MCF 10A (cell line): ENCODE measurements at regions not wholly inside any gene's neighbourhood (a gene's known extent, or its start where the extent isn't known, plus 50 kb on each side); places are given as distances from the start of the nearest gene placed in this dataset.

Experiments
- BruUV-seq: library from RNA; stranded (reverse); fragments of 400-500 nt; replicated peaks from 2 replicates; lab custom pipeline; 2021; lab: Mats Ljungman, UMichigan
- CTCF ChIA-PET: fragments of 300-600 bp; sonication (Branson Sonifier 250); formaldehyde crosslinking; extraction: SDS; loops from one replicate; lab custom pipeline; 2021; ENCODE audit warnings: antibody characterized with exemption, inconsistent platforms; lab: Yijun Ruan, JAX
- POLR2A ChIA-PET: fragments of 300-600, 350-650 bp; sonication (Branson Sonifier 250); formaldehyde crosslinking; extraction: SDS; loops from one replicate; lab custom pipeline; 2020; ENCODE audit warnings: antibody characterized with exemption, inconsistent platforms; lab: Yijun Ruan, JAX
- DNase-seq: peaks from one replicate; pipeline ENCODE4 v3.0.0-alpha.2; 2018; ENCODE audit not compliant: unreplicated experiment
- H3K27ac Mint-ChIP-seq: one replicate; pipeline ENCODE4 v1.8.0; 2022; ENCODE audit warnings: mild to moderate bottlenecking, low read depth, mixed read lengths; ENCODE audit not compliant: unreplicated experiment
- H3K27me3 Mint-ChIP-seq: one replicate; pipeline ENCODE4 v1.8.0; 2022; ENCODE audit warnings: mixed read lengths; ENCODE audit not compliant: insufficient read depth, unreplicated experiment
- H3K36me3 Mint-ChIP-seq: one replicate; pipeline ENCODE4 v1.8.0; 2022; ENCODE audit warnings: mild to moderate bottlenecking, moderate library complexity, mixed read lengths; ENCODE audit not compliant: insufficient read depth, unreplicated experiment
- H3K4me1 Mint-ChIP-seq: one replicate; pipeline ENCODE4 v1.8.0; 2022; ENCODE audit warnings: mixed read lengths; ENCODE audit not compliant: insufficient read depth, unreplicated experiment
- H3K4me3 Mint-ChIP-seq: one replicate; pipeline ENCODE4 v1.8.0; 2022; ENCODE audit warnings: mild to moderate bottlenecking, moderate library complexity, mixed read lengths; ENCODE audit not compliant: unreplicated experiment
- H3K9me3 Mint-ChIP-seq: one replicate; pipeline ENCODE4 v1.8.0; 2022; ENCODE audit warnings: mixed read lengths; ENCODE audit not compliant: unreplicated experiment
- intact Hi-C: fragments of 100-400 bp; cut with micrococcal nuclease; formaldehyde crosslinking; loops from 2 replicates; pipeline ENCODE4 v1.14.1; 2022
- TF ChIP-seq, protein P1 (sequence below): fragments of 200-600 bp; IDR thresholded peaks from one replicate; pipeline ENCODE4 v1.8.0; 2022; ENCODE audit warnings: antibody characterized with exemption, mild to moderate bottlenecking; ENCODE audit not compliant: unreplicated experiment

DNA sequence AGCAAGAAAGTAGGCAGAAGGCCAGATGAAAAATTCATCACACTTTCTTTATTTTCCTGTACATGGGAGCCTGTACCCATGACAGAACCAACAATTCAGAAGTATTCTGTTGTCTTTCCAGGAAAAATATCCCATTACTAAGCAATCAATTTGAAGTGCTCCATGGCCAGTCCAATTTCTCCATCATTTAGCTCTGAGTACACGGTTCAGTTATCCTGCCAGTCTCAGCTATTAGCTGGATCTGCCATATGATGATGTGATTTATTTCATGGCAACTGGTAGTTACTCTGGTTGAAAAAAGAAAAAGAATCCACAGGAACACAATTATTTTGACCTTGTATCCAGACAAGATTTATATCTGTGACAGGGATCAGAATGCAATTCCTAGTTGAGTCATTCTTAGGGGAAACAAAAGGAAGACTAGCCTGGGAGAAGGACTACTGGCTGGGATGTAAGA is 70.6 kb upstream of the GORAB start:
- CTCF ChIA-PET: interaction anchor here (0.6 kb wide), 2 partner anchors 10 to 142 kb away, joined by 3 to 4 read pairs; no protein-coding TSS in a partner anchor

DNA sequence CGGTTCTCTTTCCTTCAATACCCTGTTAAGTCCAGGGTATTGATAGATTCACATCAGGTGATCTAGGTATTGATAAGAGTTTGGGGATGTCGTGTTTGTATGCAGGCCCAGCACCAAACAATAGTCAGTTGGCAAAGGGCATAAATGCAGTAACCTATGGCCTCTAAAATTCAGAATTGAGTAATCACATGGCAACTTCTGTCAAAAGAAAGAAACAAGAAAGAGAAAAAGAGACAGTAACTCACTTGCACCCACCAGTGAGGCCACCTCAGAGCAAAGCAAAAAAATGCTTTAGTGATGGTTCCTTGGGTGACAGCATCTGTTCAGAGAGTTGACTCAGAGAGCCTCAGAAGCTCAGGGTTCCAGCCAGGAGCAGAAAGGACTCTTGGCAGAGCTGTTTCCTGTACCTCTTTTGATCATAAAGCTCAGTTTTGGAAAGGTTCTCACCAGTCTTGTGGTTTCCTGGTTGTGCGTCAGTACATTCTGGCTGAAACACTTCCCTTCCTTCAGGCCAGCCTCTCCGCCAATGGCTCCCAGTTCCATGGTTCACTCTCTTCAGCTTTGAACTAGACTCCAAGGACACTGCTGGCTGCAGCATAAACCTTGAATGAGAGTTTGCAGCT is 70.1 kb upstream of the GORAB start:
- no peaks in the 10 kb centered on the region for H3K36me3 Mint-ChIP-seq
- ChIA-PET CTCF (interaction anchor here (0.6 kb wide), 2 partner anchors 143 to 560 kb away, joined by 3 read pairs; no protein-coding TSS in a partner anchor), POLR2A (no interaction called here)
- peaks cover 7% of the 10 kb centered on the region for H3K4me1 Mint-ChIP-seq
- DNase-seq: peak; percentile 42
- H3K27ac Mint-ChIP-seq: peak overlapping the region; percentile 17
- H3K27me3 Mint-ChIP-seq: no peaks in the 10 kb centered on the region
- TF ChIP-seq, protein P1, sequence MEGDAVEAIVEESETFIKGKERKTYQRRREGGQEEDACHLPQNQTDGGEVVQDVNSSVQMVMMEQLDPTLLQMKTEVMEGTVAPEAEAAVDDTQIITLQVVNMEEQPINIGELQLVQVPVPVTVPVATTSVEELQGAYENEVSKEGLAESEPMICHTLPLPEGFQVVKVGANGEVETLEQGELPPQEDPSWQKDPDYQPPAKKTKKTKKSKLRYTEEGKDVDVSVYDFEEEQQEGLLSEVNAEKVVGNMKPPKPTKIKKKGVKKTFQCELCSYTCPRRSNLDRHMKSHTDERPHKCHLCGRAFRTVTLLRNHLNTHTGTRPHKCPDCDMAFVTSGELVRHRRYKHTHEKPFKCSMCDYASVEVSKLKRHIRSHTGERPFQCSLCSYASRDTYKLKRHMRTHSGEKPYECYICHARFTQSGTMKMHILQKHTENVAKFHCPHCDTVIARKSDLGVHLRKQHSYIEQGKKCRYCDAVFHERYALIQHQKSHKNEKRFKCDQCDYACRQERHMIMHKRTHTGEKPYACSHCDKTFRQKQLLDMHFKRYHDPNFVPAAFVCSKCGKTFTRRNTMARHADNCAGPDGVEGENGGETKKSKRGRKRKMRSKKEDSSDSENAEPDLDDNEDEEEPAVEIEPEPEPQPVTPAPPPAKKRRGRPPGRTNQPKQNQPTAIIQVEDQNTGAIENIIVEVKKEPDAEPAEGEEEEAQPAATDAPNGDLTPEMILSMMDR: no peak
- intact Hi-C loops: no loop called here
- BruUV-seq: no TSS peak
- no peak overlapping the region for H3K4me3 Mint-ChIP-seq
- H3K9me3 Mint-ChIP-seq: peaks cover 11% of the 10 kb centered on the region

More for the DNA sequence above, 70.6 kb upstream of the GORAB start:
- TF ChIP-seq, protein P1: no peak
- DNase-seq: peak; percentile 18
- intact Hi-C loops: no loop called here
- Mint-ChIP-seq H3K4me3 (no peak overlapping the region), H3K27ac (peak overlapping the region; percentile 17), H3K36me3 (no peaks in the 10 kb centered on the region), H3K9me3 (peaks cover 7% of the 10 kb centered on the region), H3K4me1 (peaks cover 7% of the 10 kb centered on the region), H3K27me3 (no peaks in the 10 kb centered on the region)
- POLR2A ChIA-PET: no interaction called here
- no TSS peak for BruUV-seq

DNA sequence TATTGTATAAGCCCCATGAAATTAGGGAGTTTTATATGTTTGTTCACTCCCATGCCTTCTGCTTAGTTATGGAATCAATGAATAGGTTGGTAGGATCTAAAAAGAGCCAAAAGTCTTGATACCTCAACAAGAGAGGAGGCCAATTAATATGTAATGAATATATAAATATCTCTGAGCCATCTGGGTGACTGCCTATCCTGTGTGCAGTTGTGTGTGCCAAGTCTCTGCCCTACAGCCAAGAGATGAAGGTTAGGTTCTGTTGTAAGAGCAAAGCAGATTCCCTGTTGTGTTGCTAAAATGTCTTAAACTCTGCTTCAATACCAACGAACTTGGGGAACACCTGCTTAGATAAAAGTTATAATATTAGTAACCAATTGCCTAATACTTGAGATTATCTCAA is 61.8 kb upstream of the GORAB start:
- no peak overlapping the region for H3K27ac Mint-ChIP-seq
- no peaks in the 10 kb centered on the region for H3K4me1 Mint-ChIP-seq
- H3K27me3 Mint-ChIP-seq: no peaks in the 10 kb centered on the region
- H3K36me3 Mint-ChIP-seq: no peaks in the 10 kb centered on the region
- intact Hi-C loops: no loop called here
- CTCF ChIA-PET: no interaction called here
- POLR2A ChIA-PET: no interaction called here
- H3K9me3 Mint-ChIP-seq: peaks cover 10% of the 10 kb centered on the region
- DNase-seq: no peak
- no TSS peak for BruUV-seq
- no peak overlapping the region for H3K4me3 Mint-ChIP-seq
- TF ChIP-seq, protein P1: no peak

DNA sequence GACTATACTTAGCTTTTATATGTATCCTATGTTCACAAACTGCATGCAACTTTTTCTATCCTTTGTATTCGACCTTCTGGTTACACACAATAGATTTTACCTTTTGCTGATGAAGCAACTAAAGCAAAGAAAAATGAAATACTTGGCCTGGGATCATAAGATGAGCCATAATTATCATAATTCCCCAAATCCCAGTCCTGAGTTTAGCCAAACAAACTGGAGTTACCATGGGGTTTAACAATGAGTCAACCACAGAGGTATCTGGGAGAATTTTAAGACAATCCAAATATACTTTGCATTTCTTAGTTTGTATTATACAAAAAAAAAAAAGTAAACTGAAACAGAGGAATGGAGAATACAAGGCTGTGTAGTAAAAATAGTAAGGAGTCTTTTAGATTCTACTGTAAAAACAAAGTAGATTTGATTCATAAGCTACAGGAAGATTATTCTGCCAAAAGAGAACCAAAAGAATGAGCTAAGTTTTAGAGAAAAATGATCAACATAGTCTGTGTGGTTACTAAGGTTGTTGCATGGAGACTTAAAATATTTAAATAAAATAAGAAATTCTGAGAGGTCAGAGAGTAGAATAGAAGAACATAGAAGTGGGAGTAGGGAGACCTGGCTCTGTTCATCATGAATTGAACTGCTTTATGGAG is 60.4 kb upstream of the GORAB start:
- no peak overlapping the region for H3K27ac Mint-ChIP-seq
- intact Hi-C loops: no loop called here
- H3K27me3 Mint-ChIP-seq: no peaks in the 10 kb centered on the region
- no TSS peak for BruUV-seq
- DNase-seq: peak; percentile 13
- ChIA-PET CTCF (interaction anchor here (0.6 to 0.7 kb wide), 6 partner anchors 10 to 925 kb away, joined by 3 to 4 read pairs (median 4); no protein-coding TSS in a partner anchor), POLR2A (no interaction called here)
- no peaks in the 10 kb centered on the region for H3K4me1 Mint-ChIP-seq
- H3K36me3 Mint-ChIP-seq: no peaks in the 10 kb centered on the region
- H3K4me3 Mint-ChIP-seq: no peak overlapping the region
- TF ChIP-seq, protein P1: no peak
- peaks cover 7% of the 10 kb centered on the region for H3K9me3 Mint-ChIP-seq
